OCI-LY1 (cell line): ENCODE measurements at regions not wholly inside any gene's neighbourhood (a gene's known extent, or its start where the extent isn't known, plus 50 kb on each side); places are given as distances from the start of the nearest gene placed in this dataset.

Experiments used
- H2AFZ ChIP-seq: fragments of 200-600 bp; sonication (generic), shearing (Covaris generic); 2 replicates; pipeline ENCODE4 v1.6.0; 2014; ENCODE audit warnings: antibody characterized with exemption, mild to moderate bottlenecking, low read length
- H3F3A ChIP-seq: fragments of 200-600 bp; sonication (generic), shearing (Covaris generic); 2 replicates; pipeline ENCODE4 v1.6.0; 2014; ENCODE audit warnings: mild to moderate bottlenecking, antibody characterized with exemption, low read length, moderate library complexity; ENCODE audit not compliant: insufficient read depth
- H3K27ac ChIP-seq: fragments of 200-600 bp; sonication (generic); 2 replicates; pipeline ENCODE4 v1.5.1; 2014; ENCODE audit warnings: low read length, mixed run types, mild to moderate bottlenecking, low read depth; ENCODE audit not compliant: poor library complexity, severe bottlenecking
- H3K27me3 ChIP-seq: fragments of 200-600 bp; sonication (generic); 2 replicates; pipeline ENCODE4 v1.6.0; 2014; ENCODE audit warnings: antibody characterized with exemption, mild to moderate bottlenecking, low read length, moderate library complexity; ENCODE audit not compliant: insufficient read depth
- H3K36me3 ChIP-seq: fragments of 200-600 bp; sonication (generic); 2 replicates; pipeline ENCODE4 v1.6.1; 2014; ENCODE audit warnings: mild to moderate bottlenecking, antibody characterized with exemption, low read length, moderate library complexity, mixed read lengths; ENCODE audit not compliant: insufficient read depth
- H3K4me1 ChIP-seq: fragments of 200-600 bp; sonication (generic); 2 replicates; pipeline ENCODE4 v1.5.1; 2014; ENCODE audit warnings: mild to moderate bottlenecking, low read length, moderate library complexity; ENCODE audit not compliant: insufficient read depth, severe bottlenecking
- H3K4me2 ChIP-seq: fragments of 200-600 bp; sonication (generic), shearing (Covaris generic); 2 replicates; pipeline ENCODE4 v1.6.1; 2014; ENCODE audit warnings: low read length
- H3K4me3 ChIP-seq: fragments of 200-600 bp; sonication (generic); 2 replicates; pipeline ENCODE4 v1.5.1; 2014; ENCODE audit warnings: low read length, low read depth, mild to moderate bottlenecking, mixed read lengths; ENCODE audit not compliant: poor library complexity, severe bottlenecking
- H3K79me2 ChIP-seq: fragments of 200-600 bp; shearing (Covaris generic); 2 replicates; pipeline ENCODE4 v1.6.1; 2016; ENCODE audit warnings: mixed run types, low read length, mixed read lengths; ENCODE audit not compliant: insufficient read depth
- H3K9ac ChIP-seq: fragments of 200-600 bp; sonication (generic), shearing (Covaris generic); 2 replicates; pipeline ENCODE4 v1.6.1; 2014; ENCODE audit warnings: mild to moderate bottlenecking, low read length, mixed read lengths
- H3K9me2 ChIP-seq: fragments of 200-600 bp; sonication (generic), shearing (Covaris generic); 2 replicates; pipeline ENCODE4 v1.6.1; 2014; ENCODE audit warnings: low read depth, mild to moderate bottlenecking, low read length, mixed read lengths
- H3K9me3 ChIP-seq: fragments of 200-600 bp; shearing (Covaris generic); 2 replicates; pipeline ENCODE4 v1.6.1; 2014; ENCODE audit warnings: low read length, mixed read lengths
- H4K20me1 ChIP-seq: fragments of 200-600 bp; sonication (generic), shearing (Covaris generic); 2 replicates; pipeline ENCODE4 v1.6.0; 2016; ENCODE audit warnings: mild to moderate bottlenecking, low read length; ENCODE audit not compliant: insufficient read depth
- CTCF ChIP-seq: fragments of 200-600 bp; sonication (generic), shearing (Covaris generic); IDR thresholded peaks from 2 replicates; pipeline ENCODE4 v1.5.1; 2017; ENCODE audit warnings: mild to moderate bottlenecking, antibody characterized with exemption, low read length, moderate library complexity, mixed read lengths
- EZH2 ChIP-seq: fragments of 200-600 bp; sonication (generic), shearing (Covaris generic); IDR thresholded peaks from 2 replicates; pipeline ENCODE4 v1.8.0; 2017; ENCODE audit warnings: borderline replicate concordance, mixed run types, mild to moderate bottlenecking, antibody characterized with exemption, low read length, moderate library complexity, mixed read lengths

DNA sequence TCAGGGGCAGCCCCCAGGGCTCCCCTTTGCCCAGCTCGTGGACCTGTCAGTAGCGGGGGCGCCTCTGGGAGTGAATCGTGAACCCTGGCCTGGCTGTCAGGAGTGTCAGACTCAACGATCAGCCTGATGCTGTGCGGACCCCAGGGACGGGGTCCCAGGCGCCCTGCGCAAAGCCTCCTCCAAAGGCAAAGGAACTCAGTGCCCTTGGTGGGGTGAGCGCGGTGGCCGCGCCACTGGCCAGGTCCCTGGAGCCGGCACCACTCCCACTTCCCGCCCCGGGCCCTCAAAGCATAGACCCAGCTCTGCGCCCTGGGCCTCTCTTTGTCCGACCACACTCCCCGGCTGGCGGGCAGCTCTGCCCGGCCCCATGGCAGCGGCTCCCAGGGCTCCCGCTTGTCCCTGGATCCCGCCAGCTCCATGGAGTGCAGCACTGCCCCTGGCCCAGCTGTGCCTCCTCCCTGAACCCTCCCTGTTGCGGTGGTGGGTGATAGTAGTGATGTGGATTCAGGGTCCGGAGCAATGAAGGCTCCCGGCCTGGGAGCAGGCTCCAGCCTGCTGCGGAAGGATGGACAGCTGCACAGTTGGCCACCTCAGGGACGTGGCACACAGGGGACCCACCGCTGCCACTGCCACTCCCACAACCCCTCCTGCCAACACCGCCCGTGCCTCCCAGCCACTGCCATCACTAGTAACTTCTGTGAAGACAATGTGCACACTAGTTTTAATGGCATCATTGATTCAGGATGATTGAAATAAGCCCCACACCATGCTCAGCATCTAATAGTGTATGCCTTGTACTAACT is 263.8 kb downstream of the ZBBX start:
- Histone ChIP-seq H3K4me3 (no peak overlapping the region), H3K9ac (no peak overlapping the region), H3K36me3 (no peaks in the 10 kb centered on the region), H4K20me1 (no peaks in the 10 kb centered on the region; the same call in 1 of the 2 replicates), H3F3A (no peaks in the 10 kb centered on the region), H3K27ac (no peak overlapping the region), H2AFZ (no peak overlapping the region), H3K27me3 (no peaks in the 10 kb centered on the region), H3K79me2 (no peaks in the 10 kb centered on the region), H3K9me3 (no peaks in the 10 kb centered on the region), H3K4me1 (no peaks in the 10 kb centered on the region), H3K4me2 (no peak overlapping the region), H3K9me2 (no peaks in the 10 kb centered on the region)
- TF ChIP-seq CTCF: no peak
- TF ChIP-seq EZH2: no peak

DNA sequence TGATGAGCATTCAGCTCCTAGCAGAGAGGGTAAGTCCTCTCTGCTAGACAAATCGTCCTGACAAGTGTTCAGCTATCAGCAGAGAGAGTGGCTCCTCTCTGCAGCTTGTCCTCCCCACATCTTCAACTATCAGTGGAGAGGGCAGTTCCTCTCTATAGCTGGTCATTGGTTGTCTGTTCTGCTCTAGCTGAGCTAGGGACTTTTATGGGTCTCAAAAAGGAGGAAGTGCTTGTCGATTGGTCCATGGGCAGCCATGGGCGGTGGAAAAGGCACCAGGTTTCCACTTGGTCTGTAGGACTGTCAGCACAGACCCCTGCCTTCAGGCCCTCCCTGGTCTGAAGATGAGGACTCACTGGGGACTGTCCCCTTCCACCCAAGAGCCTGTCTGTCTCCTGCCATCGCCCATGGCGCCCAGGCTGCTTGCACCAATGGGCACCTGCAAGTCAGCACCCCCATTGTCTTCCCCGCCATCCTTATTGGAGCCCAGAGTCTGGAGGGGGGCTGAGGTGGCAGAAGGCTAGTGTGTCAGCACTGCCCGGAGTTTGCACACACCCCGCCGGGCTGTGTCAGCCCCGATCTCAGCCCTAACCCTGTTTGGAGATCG is 264.7 kb downstream of the ZBBX start:
- Histone ChIP-seq H3K9me2 (no peaks in the 10 kb centered on the region), H2AFZ (no peak overlapping the region)

DNA sequence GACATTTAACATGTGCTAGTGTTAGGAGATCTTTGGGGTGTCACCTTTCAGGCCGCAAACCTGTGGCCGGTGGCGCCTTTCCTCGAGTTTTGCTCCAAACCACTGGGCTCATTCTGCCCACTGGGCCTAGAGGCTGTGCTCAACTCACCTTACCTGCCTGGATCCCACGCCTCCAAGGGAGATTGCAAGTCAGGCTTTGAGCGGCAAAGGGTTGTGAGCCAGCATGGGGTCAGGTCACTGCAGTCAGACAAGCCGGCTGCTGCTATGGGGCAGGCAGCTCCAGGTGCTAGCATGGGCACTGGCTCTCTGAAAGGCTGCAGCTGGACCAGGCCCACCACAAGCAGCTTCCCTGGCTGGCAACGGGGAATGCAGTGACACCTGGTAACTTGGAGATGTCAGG is 265.5 kb downstream of the ZBBX start:
- no peak overlapping the region for H2AFZ ChIP-seq
- H3K79me2 ChIP-seq: no peaks in the 10 kb centered on the region
- H3K36me3 ChIP-seq: no peaks in the 10 kb centered on the region
- no peaks in the 10 kb centered on the region for H3K27me3 ChIP-seq
- H3K9ac ChIP-seq: no peak overlapping the region
- H3K9me3 ChIP-seq: no peaks in the 10 kb centered on the region
- no peak overlapping the region for H3K4me3 ChIP-seq
- H3F3A ChIP-seq: no peaks in the 10 kb centered on the region
- no peak for TF ChIP-seq CTCF
- no peak for TF ChIP-seq EZH2
- H4K20me1 ChIP-seq: no peaks in the 10 kb centered on the region; the same call in 1 of the 2 replicates
- no peaks in the 10 kb centered on the region for H3K9me2 ChIP-seq
- H3K27ac ChIP-seq: no peak overlapping the region
- H3K4me1 ChIP-seq: no peaks in the 10 kb centered on the region
- no peak overlapping the region for H3K4me2 ChIP-seq

More for the DNA sequence above, 264.7 kb downstream of the ZBBX start:
- no peaks in the 10 kb centered on the region for H3K27me3 ChIP-seq
- no peaks in the 10 kb centered on the region; the same call in 1 of the 2 replicates for H4K20me1 ChIP-seq
- no peak overlapping the region for H3K4me2 ChIP-seq
- H3K9me3 ChIP-seq: no peaks in the 10 kb centered on the region
- TF ChIP-seq EZH2 (no peak), CTCF (no peak)
- H3K27ac ChIP-seq: no peak overlapping the region
- no peaks in the 10 kb centered on the region for H3K4me1 ChIP-seq
- no peak overlapping the region for H3K4me3 ChIP-seq
- H3K9ac ChIP-seq: no peak overlapping the region
- H3K36me3 ChIP-seq: no peaks in the 10 kb centered on the region
- no peaks in the 10 kb centered on the region for H3K79me2 ChIP-seq
- no peaks in the 10 kb centered on the region for H3F3A ChIP-seq
